Subcutaneous abdominal adipose tissue (tissue), 5 donors: ENCODE measurements at regions not wholly inside any gene's neighbourhood (a gene's known extent, or its start where the extent isn't known, plus 50 kb on each side); places are given as distances from the start of the nearest gene placed in this dataset.
"Not testable (repeated sequence)": the region's sequence is repeated elsewhere in the genome, so short reads cannot be mapped to it uniquely, and the experiment has no call there.

ENCODE experiments used
- H3K27ac ChIP-seq: one replicate; pipeline ENCODE4 v1.7.0; 2013; ENCODE audit warnings: low read depth, mild to moderate bottlenecking, inconsistent platforms, low read length, moderate library complexity
- H3K27me3 ChIP-seq, 5 donors: one replicate each; pipeline ENCODE4 v1.7.0; 2013; ENCODE audit warnings: low read length in 5 of 5, inconsistent platforms in 1 of 5; ENCODE audit not compliant: control insufficient read depth in 5 of 5, insufficient read depth in 4 of 5
- H3K36me3 ChIP-seq, 5 donors: one replicate each; pipeline ENCODE4 v1.7.0; 2013; ENCODE audit warnings: low read length in 5 of 5; ENCODE audit not compliant: control insufficient read depth in 5 of 5, insufficient read depth in 5 of 5
- H3K4me1 ChIP-seq, 5 donors: one replicate each; pipeline ENCODE4 v1.7.0; 2013; ENCODE audit warnings: low read length in 5 of 5, mild to moderate bottlenecking in 3 of 5, moderate library complexity in 1 of 5; ENCODE audit not compliant: control insufficient read depth in 5 of 5, insufficient read depth in 5 of 5
- H3K4me3 ChIP-seq, 5 donors: one replicate each; pipeline ENCODE4 v1.7.0; 2013; ENCODE audit warnings: low read length in 5 of 5, low read depth in 1 of 5
- H3K9ac ChIP-seq, 5 donors: one replicate each; pipeline ENCODE4 v1.7.0; 2013; ENCODE audit warnings: low read length in 5 of 5, mild to moderate bottlenecking in 4 of 5, moderate library complexity in 3 of 5
- H3K9me3 ChIP-seq, 5 donors: one replicate each; pipeline ENCODE4 v1.7.0; 2013; ENCODE audit warnings: low read length in 5 of 5; ENCODE audit not compliant: control insufficient read depth in 5 of 5
- donor health status: healthy.
- donor health status: healthy.
- donor health status: healthy.
- donor health status: healthy.
- donor health status: healthy.

DNA sequence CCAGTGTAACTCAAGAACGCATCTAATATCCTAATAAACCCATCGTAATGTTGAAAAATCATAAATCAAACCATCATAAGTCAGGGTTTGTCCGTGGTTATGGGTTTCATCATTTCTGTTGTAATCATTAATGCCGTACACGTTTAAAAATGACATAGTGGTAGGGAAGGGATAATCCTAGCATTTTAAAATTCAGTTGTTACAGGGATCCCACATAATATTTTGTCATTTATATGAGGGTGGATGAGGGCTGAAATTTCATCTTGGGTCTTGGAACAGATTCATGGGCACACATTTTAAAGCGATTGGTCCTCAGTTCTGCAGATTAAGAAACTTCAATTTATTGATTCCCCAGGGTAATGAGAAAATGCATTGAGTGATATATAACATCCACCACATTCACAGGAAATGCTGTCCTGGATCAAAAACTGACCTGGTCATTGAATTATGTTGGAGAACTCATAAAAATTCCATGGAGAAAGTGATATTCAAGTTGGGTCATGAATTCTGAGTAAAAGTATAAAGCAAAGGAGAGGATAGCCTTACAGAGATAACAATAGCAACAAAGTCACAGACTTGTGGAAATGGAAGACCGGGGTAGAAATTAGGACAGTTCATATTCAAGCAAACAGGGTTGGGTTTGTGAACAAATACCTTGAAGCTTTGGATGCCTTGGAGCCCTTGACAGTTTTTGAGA lies 1527.3 kb upstream of the TPTE start:
- Histone ChIP-seq H3K4me1 (no peaks in the 10 kb centered on the region), H3K9ac (no peak overlapping the region), H3K27ac (no peak overlapping the region), H3K9me3 (peaks cover 0 to 25% (median 0%) of the 10 kb centered on the region in 5 donors), H3K27me3 (peaks cover 20 to 40% (median 31%) of the 10 kb centered on the region in 5 donors), H3K36me3 (no peaks in the 10 kb centered on the region), H3K4me3 (no peak overlapping the region)

DNA sequence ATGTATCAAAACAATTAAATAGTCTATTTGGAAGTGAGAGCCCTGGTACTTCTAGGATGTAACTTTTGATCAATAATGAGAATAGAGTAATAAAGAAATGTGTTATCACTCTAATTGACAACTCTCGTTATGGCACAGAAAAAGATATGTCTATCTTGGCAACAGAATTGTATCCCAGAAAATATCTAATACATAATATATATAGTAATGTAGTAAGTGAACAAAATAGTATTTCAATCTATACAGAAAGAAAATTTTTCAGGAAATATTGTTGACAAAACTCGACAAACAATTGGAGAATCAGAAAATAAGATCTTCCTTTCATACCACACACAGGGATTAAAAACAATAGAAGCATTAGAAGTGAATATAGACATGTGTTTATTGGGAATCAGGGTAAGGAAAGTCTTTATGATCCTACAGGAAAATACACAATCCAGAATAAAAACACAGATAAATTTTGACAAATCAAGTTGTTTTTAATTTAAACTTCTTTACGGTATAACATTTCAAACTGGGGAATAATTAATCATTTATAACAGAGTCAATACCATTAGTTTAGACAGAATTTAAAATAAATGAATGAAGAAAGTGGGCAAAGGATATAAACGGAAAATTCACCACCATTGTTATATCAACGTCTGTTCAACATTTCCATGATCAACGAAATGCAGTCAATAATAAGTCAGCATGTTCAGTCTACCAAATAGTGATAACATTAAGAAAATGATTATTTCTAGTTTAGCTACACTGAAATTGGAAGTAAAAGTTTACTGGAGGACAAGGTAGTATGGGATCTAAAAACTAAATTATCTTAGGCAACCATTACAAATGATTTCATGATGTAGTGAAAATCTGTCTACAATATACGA lies 1526.5 kb upstream of the TPTE start:
- H3K9ac ChIP-seq, result no peak overlapping the region
- no peak overlapping the region for H3K27ac ChIP-seq
- H3K27me3 ChIP-seq, result peaks cover 20 to 37% (median 29%) of the 10 kb centered on the region in 5 donors
- no peaks in the 10 kb centered on the region for H3K36me3 ChIP-seq
- no peak overlapping the region for H3K4me3 ChIP-seq
- peaks cover 0 to 22% (median 0%) of the 10 kb centered on the region in 5 donors for H3K9me3 ChIP-seq
- H3K4me1 ChIP-seq, result no peaks in the 10 kb centered on the region

DNA sequence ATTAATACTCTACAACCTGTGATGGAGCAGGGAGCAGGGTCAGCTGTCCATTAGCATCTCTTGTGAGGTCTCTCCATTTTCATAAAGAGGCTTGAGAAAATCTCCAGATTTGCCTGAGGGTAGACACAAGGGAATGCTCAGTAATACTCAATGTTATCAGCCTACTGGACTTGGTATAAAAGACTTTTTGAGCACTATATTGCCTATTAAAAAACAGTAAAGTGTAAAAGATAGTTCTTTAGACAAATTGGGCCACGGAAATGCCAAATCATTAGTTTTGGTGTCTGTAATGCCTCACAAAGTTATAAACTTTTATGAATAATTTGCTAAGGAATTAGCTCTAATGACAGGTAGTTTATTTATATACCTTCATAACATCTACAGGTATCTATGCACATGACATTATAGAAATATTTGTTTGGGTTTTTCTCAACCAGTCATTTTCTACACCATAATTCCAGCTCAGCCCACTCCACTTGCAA lies 1524.9 kb upstream of the TPTE start:
- peaks cover 0 to 18% (median 5%) of the 10 kb centered on the region in 5 donors for H3K9me3 ChIP-seq

DNA sequence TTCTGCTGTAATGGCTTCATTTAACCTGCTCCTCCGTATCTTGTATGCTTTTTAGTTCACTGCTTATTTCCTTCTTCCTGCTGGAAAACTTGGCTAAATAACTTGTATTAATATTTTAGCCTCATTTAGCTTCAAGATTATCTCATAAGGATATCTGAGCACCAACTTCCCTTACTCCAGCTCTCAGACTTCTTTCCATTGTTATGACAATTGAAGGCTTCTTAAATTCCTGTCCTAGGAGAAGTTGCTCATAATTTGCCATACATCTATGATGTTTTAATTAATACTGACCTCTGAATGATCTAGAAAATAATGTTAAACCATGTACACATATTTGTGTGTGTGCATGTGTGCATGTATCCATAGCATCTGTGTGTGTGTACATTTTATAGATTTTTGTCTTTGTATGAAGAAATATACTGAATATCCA lies 1524.4 kb upstream of the TPTE start:
- Histone ChIP-seq H3K9me3 (peaks cover 0 to 13% (median 5%) of the 10 kb centered on the region in 5 donors), H3K4me3 (no peak overlapping the region), H3K4me1 (no peaks in the 10 kb centered on the region), H3K27me3 (peaks cover 8 to 16% (median 14%) of the 10 kb centered on the region in 5 donors), H3K36me3 (no peaks in the 10 kb centered on the region), H3K9ac (no peak overlapping the region), H3K27ac (no peak overlapping the region)

More for the DNA sequence above, 1524.9 kb upstream of the TPTE start:
- H3K4me3 ChIP-seq, H3K4me1 ChIP-seq, H3K9ac ChIP-seq, H3K27ac ChIP-seq, H3K36me3 ChIP-seq: not testable (repeated sequence)
- H3K27me3 ChIP-seq, result peaks cover 13 to 21% (median 19%) of the 10 kb centered on the region in 5 donors

DNA sequence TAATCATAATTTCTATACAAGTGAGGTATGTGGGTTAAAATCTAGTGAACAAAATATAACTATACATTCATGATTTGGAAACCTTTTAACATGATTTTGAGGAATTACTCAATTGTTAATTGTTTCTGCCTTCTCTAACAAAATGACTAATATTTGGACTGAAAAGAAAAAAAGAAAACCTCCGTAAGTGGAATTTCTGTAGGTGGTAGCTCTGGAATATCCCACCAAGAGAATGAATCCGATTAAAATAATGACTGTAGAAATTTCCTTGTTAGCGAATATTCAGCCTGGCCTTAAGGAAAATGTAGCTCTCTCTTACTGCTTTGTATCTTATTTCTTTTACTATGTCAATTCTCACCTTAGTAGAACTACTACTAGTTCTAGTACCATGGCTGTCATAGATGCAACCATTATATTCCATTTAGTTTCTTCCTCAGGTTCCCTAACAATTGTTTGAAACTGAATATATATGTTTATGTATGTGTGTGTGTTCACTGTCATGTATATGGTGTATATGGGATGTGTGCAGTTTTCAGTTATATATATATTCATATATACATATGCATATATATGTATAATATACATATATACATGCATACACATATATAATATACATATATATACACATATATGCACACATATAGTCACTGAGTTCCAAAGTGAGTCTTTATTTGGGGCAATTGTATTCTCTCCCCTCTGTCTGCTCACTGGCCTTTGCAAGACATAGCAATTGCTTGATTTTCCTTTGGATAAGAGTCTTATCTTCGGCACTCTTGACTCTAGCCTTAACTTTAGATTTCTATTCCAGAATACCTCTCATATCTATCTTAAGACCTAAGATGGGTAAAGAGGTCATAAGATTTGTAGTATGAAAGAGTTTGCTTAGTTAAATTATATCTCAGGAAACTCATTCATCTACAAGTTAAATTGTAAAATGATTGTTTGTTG lies 1523.7 kb upstream of the TPTE start:
- not testable (repeated sequence) for H3K9me3 ChIP-seq

DNA sequence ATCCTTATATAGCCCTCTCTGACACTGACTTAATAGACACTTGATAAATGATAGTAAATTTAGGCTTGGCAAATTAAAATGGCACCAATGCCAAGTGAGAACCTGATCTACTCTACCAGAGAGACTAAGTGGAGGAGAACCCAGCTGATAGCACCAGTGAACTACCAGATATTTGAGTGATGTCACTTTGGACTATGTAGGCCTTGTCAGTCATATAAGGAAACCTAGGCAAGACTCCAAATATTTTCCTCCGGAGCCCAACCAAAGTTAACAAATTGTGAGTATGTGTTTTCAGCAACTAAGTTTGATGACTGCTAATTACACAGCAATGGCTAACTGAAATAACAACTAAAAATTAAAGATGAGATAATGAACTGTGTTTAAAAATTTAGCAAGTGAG lies 1522.9 kb upstream of the TPTE start:
- H3K27ac ChIP-seq, H3K4me3 ChIP-seq, H3K4me1 ChIP-seq, H3K27me3 ChIP-seq, H3K9me3 ChIP-seq, H3K9ac ChIP-seq, H3K36me3 ChIP-seq: not testable (repeated sequence)

More for the DNA sequence above, 1523.7 kb upstream of the TPTE start:
- not testable (repeated sequence) for H3K27ac ChIP-seq, H3K36me3 ChIP-seq, H3K4me1 ChIP-seq, H3K27me3 ChIP-seq, H3K9ac ChIP-seq, H3K4me3 ChIP-seq

DNA sequence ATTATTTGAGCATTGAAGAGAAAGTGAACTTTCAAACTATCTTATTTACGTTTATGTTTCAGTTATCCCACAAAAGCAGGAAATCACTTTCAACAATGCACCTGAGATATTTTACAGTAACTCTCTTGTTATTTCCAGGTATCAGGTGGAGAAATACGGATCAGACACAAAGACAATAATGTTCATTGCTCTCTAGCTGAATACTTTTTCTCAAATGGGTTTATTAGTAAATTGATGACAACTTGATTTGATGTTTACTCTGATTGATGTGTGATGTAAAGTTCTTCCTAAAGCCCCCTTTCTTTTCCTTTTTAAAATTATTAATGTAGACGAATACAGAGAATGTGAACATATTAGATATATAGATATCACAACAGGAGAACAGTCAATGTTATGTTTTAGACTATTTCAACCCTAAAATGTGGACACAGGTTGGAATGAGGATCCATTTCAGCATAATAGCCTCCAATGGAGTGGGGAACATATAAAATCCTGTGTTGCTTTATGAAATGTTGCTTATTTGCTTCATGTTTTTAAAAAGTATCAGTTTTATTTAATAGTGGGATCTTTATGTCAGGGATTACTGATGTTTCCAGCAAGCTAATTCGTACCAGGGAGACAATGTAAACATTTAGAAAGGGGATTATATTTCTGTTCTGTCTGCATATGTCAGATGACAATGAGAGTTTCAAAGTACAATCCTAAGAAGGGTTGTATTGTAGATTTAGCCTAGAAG lies 1522.3 kb upstream of the TPTE start:
- Histone ChIP-seq H3K4me3 (no peak overlapping the region), H3K27ac (no peak overlapping the region), H3K36me3 (no peaks in the 10 kb centered on the region), H3K9me3 (peaks cover 0 to 5% (median 0%) of the 10 kb centered on the region in 5 donors), H3K9ac (no peak overlapping the region), H3K27me3 (peaks cover 0 to 4% (median 0%) of the 10 kb centered on the region in 5 donors), H3K4me1 (no peaks in the 10 kb centered on the region)

DNA sequence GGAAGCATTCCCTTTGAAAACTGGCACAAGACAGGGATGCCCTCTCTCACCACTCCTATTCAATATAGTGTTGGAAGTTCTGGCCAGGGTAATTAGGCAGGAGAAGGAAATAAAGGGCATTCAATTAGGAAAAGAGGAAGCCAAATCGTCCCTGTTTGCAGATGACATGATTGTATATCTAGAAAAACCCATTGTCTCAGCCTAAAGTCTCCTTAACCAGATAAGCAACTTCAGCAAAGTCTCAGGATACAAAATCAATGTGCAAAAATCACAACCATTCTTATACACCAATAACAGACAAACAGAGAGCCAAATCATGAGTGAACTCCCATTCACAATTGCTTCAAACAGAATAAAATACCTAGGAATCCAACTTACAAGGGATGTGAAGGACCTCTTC lies 1521.3 kb upstream of the TPTE start:
- H3K9me3 ChIP-seq, H3K27ac ChIP-seq, H3K4me1 ChIP-seq, H3K36me3 ChIP-seq, H3K4me3 ChIP-seq, H3K9ac ChIP-seq, H3K27me3 ChIP-seq: not testable (repeated sequence)

DNA sequence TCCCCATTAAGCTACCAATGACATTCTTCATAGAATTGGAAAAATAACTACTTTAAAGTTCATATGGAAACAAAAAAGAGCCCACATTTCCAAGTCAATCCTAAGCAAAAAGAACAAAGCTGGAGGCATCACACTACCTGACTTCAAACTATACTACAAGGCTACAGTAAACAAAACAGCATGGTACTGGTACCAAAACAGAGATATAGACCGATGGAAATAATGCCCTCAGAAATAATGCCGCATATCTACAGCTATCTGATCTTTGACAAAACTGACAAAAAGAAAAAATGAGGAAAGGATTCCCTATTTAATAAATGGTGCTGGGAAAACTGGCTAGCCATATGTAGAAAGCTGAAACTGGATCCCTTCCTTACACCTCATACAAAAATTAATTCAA lies 1520.7 kb upstream of the TPTE start:
- H3K4me3 ChIP-seq, H3K27me3 ChIP-seq, H3K36me3 ChIP-seq, H3K9me3 ChIP-seq, H3K9ac ChIP-seq, H3K4me1 ChIP-seq, H3K27ac ChIP-seq: not testable (repeated sequence)
